ENCODE measurements at regions not wholly inside any gene's neighbourhood (a gene's known extent, or its start where the extent isn't known, plus 50 kb on each side); places are given as distances from the start of the nearest gene placed in this dataset.
A peak's percentile ranks its signal among the peaks of the same experiment; 100 is the strongest.
"Not testable (repeated sequence)": the region's sequence is repeated elsewhere in the genome, so short reads cannot be mapped to it uniquely, and the experiment has no call there.

- ATAC-seq = no peak
- intact Hi-C loops (cut with DNase I, micrococcal nuclease) = no loop called here
These were observed 821.9 kb upstream of the SLC35B3 start for GRCh38 chr6:9257215-9257614.

GRCh38 chr6:9254251-9254650, 818.9 kb upstream of the SLC35B3 start:
- no peak for ATAC-seq
- DNase-seq = no peak
- intact Hi-C loops (cut with DNase I, micrococcal nuclease) = no loop called here

More at GRCh38 chr6:9257215-9257614, 821.9 kb upstream of the SLC35B3 start:
- DNase-seq = no peak

GRCh38 chr6:9252799-9253198, 817.5 kb upstream of the SLC35B3 start:
- intact Hi-C loops (cut with DNase I, micrococcal nuclease) = no loop called here
- no peak for ATAC-seq
- no peak for DNase-seq

GRCh38 chr6:9250852-9251251, 815.5 kb upstream of the SLC35B3 start:
- ATAC-seq (peak; percentile 49), DNase-seq (peak in 1 of 2 donors; percentile 10)
- intact Hi-C loops (cut with DNase I, micrococcal nuclease) = no loop called here

- intact Hi-C loops (cut with DNase I, micrococcal nuclease) = no loop called here
- no peak for ATAC-seq
- DNase-seq = no peak
These were observed 812.8 kb upstream of the SLC35B3 start for GRCh38 chr6:9248133-9248532.

- ATAC-seq (no peak), DNase-seq (no peak)
- intact Hi-C loops (cut with DNase I, micrococcal nuclease) = no loop called here
These were observed 805.5 kb upstream of the SLC35B3 start for GRCh38 chr6:9240861-9241260.

- intact Hi-C loops (cut with DNase I, micrococcal nuclease) = no loop called here
- DNase-seq (no peak), ATAC-seq (no peak)
These were observed 801.1 kb upstream of the SLC35B3 start for GRCh38 chr6:9236443-9236842.

GRCh38 chr6:9233686-9234085, 798.3 kb upstream of the SLC35B3 start:
- DNase-seq (no peak), ATAC-seq (no peak)
- intact Hi-C loops (cut with DNase I, micrococcal nuclease) = no loop called here

- ATAC-seq = no peak
- intact Hi-C loops (cut with DNase I, micrococcal nuclease) = no loop called here
- DNase-seq = no peak
These were observed 797.9 kb upstream of the SLC35B3 start for GRCh38 chr6:9233226-9233625.

GRCh38 chr6:9225441-9225871, 790.1 kb upstream of the SLC35B3 start:
- intact Hi-C loops (cut with DNase I, micrococcal nuclease) = no loop called here
- ATAC-seq (no peak), DNase-seq (no peak)

- DNase-seq (no peak), ATAC-seq (no peak)
- intact Hi-C loops (cut with DNase I, micrococcal nuclease) = no loop called here
These were observed 789.2 kb upstream of the SLC35B3 start for GRCh38 chr6:9224539-9224938.

- intact Hi-C loops (cut with DNase I, micrococcal nuclease); ATAC-seq: not testable (repeated sequence)
These were observed 778.4 kb upstream of the SLC35B3 start for GRCh38 chr6:9213717-9214116.

GRCh38 chr6:9208966-9209365, 773.6 kb upstream of the SLC35B3 start:
- intact Hi-C loops (cut with DNase I, micrococcal nuclease) = no loop called here
- ATAC-seq = no peak
- DNase-seq = no peak

More at GRCh38 chr6:9213717-9214116, 778.4 kb upstream of the SLC35B3 start:
- DNase-seq = not testable (repeated sequence)

GRCh38 chr6:9205645-9206044, 770.3 kb upstream of the SLC35B3 start:
- intact Hi-C loops (cut with DNase I, micrococcal nuclease) = no loop called here
- DNase-seq (no peak), ATAC-seq (no peak)

- intact Hi-C loops (cut with DNase I, micrococcal nuclease) = no loop called here
- DNase-seq (no peak), ATAC-seq (no peak)
These were observed 768.8 kb upstream of the SLC35B3 start for GRCh38 chr6:9204171-9204570.

GRCh38 chr6:9200712-9201111, 765.4 kb upstream of the SLC35B3 start:
- no peak for DNase-seq
- intact Hi-C loops (cut with DNase I, micrococcal nuclease) = no loop called here
- no peak for ATAC-seq

GRCh38 chr6:9197726-9198125, 762.4 kb upstream of the SLC35B3 start:
- DNase-seq (no peak), ATAC-seq (no peak)
- intact Hi-C loops (cut with DNase I, micrococcal nuclease) = no loop called here

GRCh38 chr6:9195322-9195721, 760.0 kb upstream of the SLC35B3 start:
- intact Hi-C loops (cut with DNase I, micrococcal nuclease) = no loop called here
- no peak for ATAC-seq
- no peak for DNase-seq

- ATAC-seq (no peak), DNase-seq (no peak)
- intact Hi-C loops (cut with DNase I, micrococcal nuclease) = no loop called here
These were observed 757.1 kb upstream of the SLC35B3 start for GRCh38 chr6:9192405-9192909.

- no peak for DNase-seq
- intact Hi-C loops (cut with DNase I, micrococcal nuclease) = no loop called here
- ATAC-seq = no peak
These were observed 750.8 kb upstream of the SLC35B3 start for GRCh38 chr6:9186148-9186547.

- ATAC-seq (no peak), DNase-seq (no peak)
- intact Hi-C loops (cut with DNase I, micrococcal nuclease) = no loop called here
These were observed 742.7 kb upstream of the SLC35B3 start for GRCh38 chr6:9178071-9178470.

- intact Hi-C loops (cut with DNase I, micrococcal nuclease) = no loop called here
- no peak for DNase-seq
These were observed 737.9 kb upstream of the SLC35B3 start for GRCh38 chr6:9173229-9173628.

More at GRCh38 chr6:9173229-9173628, 737.9 kb upstream of the SLC35B3 start:
- no peak for ATAC-seq

All from left colon (tissue), 2 donors.